ENCODE measurements at regions not wholly inside any gene's neighbourhood (a gene's known extent, or its start where the extent isn't known, plus 50 kb on each side); places are given as distances from the start of the nearest gene placed in this dataset.

GRCh38 chrX:5220421-5220820 lies 1008.2 kb downstream of the NLGN4X start:
- no peak for DNase-seq (ENCODE audit: low read depth in 1 of 2, low spot score in 1 of 2)
- no peak for TF ChIP-seq JUND (IDR thresholded peaks at IDR 0.05; ENCODE audit: low read depth)
- in situ Hi-C loops (cut with HindIII; ENCODE audit: low pct_unique_long_range_greater_than_20kb, low sequenced_read_pairs): no loop called here

GRCh38 chrX:5194806-5195205 lies 1033.9 kb downstream of the NLGN4X start:
- in situ Hi-C loops (cut with HindIII; ENCODE audit: low pct_unique_long_range_greater_than_20kb, low sequenced_read_pairs): no loop called here
- no peak for DNase-seq (ENCODE audit: low read depth in 1 of 2, low spot score in 1 of 2)
- no peak for TF ChIP-seq JUND (IDR thresholded peaks at IDR 0.05; ENCODE audit: low read depth)

GRCh38 chrX:5180135-5180741 lies 1048.4 kb downstream of the NLGN4X start:
- in situ Hi-C loops (cut with HindIII; ENCODE audit: low pct_unique_long_range_greater_than_20kb, low sequenced_read_pairs): no loop called here
- no peak for DNase-seq (ENCODE audit: low read depth in 1 of 2, low spot score in 1 of 2)
- TF ChIP-seq JUND (IDR thresholded peaks at IDR 0.05; ENCODE audit: low read depth): no peak

GRCh38 chrX:5176766-5177165 lies 1051.9 kb downstream of the NLGN4X start:
- no peak for TF ChIP-seq JUND (IDR thresholded peaks at IDR 0.05; ENCODE audit: low read depth)
- no peak for DNase-seq (ENCODE audit: low read depth in 1 of 2, low spot score in 1 of 2)
- in situ Hi-C loops (cut with HindIII; ENCODE audit: low pct_unique_long_range_greater_than_20kb, low sequenced_read_pairs): no loop called here

GRCh38 chrX:5163663-5164062 lies 1065.0 kb downstream of the NLGN4X start:
- TF ChIP-seq JUND (IDR thresholded peaks at IDR 0.05; ENCODE audit: low read depth): no peak
- DNase-seq (ENCODE audit: low read depth in 1 of 2, low spot score in 1 of 2): no peak
- in situ Hi-C loops (cut with HindIII; ENCODE audit: low pct_unique_long_range_greater_than_20kb, low sequenced_read_pairs): no loop called here

- DNase-seq (ENCODE audit: low read depth in 1 of 2, low spot score in 1 of 2): no peak
- no peak for TF ChIP-seq JUND (IDR thresholded peaks at IDR 0.05; ENCODE audit: low read depth)
- in situ Hi-C loops (cut with HindIII; ENCODE audit: low pct_unique_long_range_greater_than_20kb, low sequenced_read_pairs): no loop called here
Observed at GRCh38 chrX:5155301-5155700, 1073.4 kb downstream of the NLGN4X start.

- DNase-seq (ENCODE audit: low read depth in 1 of 2, low spot score in 1 of 2): no peak
- no peak for TF ChIP-seq JUND (IDR thresholded peaks at IDR 0.05; ENCODE audit: low read depth)
- in situ Hi-C loops (cut with HindIII; ENCODE audit: low pct_unique_long_range_greater_than_20kb, low sequenced_read_pairs): no loop called here
Observed at GRCh38 chrX:5145957-5146356, 1082.7 kb downstream of the NLGN4X start.

GRCh38 chrX:5142644-5143043 lies 1086.0 kb downstream of the NLGN4X start:
- TF ChIP-seq JUND (IDR thresholded peaks at IDR 0.05; ENCODE audit: low read depth): no peak
- no peak for DNase-seq (ENCODE audit: low read depth in 1 of 2, low spot score in 1 of 2)
- in situ Hi-C loops (cut with HindIII; ENCODE audit: low pct_unique_long_range_greater_than_20kb, low sequenced_read_pairs): no loop called here

- no peak for DNase-seq (ENCODE audit: low read depth in 1 of 2, low spot score in 1 of 2)
- in situ Hi-C loops (cut with HindIII; ENCODE audit: low pct_unique_long_range_greater_than_20kb, low sequenced_read_pairs): no loop called here
- no peak for TF ChIP-seq JUND (IDR thresholded peaks at IDR 0.05; ENCODE audit: low read depth)
Observed at GRCh38 chrX:5122181-5122678, 1106.4 kb downstream of the NLGN4X start.

- in situ Hi-C loops (cut with HindIII; ENCODE audit: low pct_unique_long_range_greater_than_20kb, low sequenced_read_pairs): no loop called here
- DNase-seq (ENCODE audit: low read depth in 1 of 2, low spot score in 1 of 2): no peak
- no peak for TF ChIP-seq JUND (IDR thresholded peaks at IDR 0.05; ENCODE audit: low read depth)
Observed at GRCh38 chrX:5117816-5118215, 1110.9 kb downstream of the NLGN4X start.

- TF ChIP-seq JUND (IDR thresholded peaks at IDR 0.05; ENCODE audit: low read depth): no peak
- in situ Hi-C loops (cut with HindIII; ENCODE audit: low pct_unique_long_range_greater_than_20kb, low sequenced_read_pairs): no loop called here
- DNase-seq (ENCODE audit: low read depth in 1 of 2, low spot score in 1 of 2): peak; percentile 3 to 59
Observed at GRCh38 chrX:5113128-5113527, 1115.5 kb downstream of the NLGN4X start.

- no peak for TF ChIP-seq JUND (IDR thresholded peaks at IDR 0.05; ENCODE audit: low read depth)
- DNase-seq (ENCODE audit: low read depth in 1 of 2, low spot score in 1 of 2): no peak
- in situ Hi-C loops (cut with HindIII; ENCODE audit: low pct_unique_long_range_greater_than_20kb, low sequenced_read_pairs): no loop called here
Observed at GRCh38 chrX:5100004-5100403, 1128.7 kb downstream of the NLGN4X start.

- no peak for DNase-seq (ENCODE audit: low read depth in 1 of 2, low spot score in 1 of 2)
- TF ChIP-seq JUND (IDR thresholded peaks at IDR 0.05; ENCODE audit: low read depth): no peak
- in situ Hi-C loops (cut with HindIII; ENCODE audit: low pct_unique_long_range_greater_than_20kb, low sequenced_read_pairs): no loop called here
Observed at GRCh38 chrX:5086388-5086787, 1142.3 kb downstream of the NLGN4X start.

GRCh38 chrX:5084279-5084678 lies 1144.4 kb downstream of the NLGN4X start:
- DNase-seq (ENCODE audit: low read depth in 1 of 2, low spot score in 1 of 2): peak in 1 of 2 experiments; percentile 6
- in situ Hi-C loops (cut with HindIII; ENCODE audit: low pct_unique_long_range_greater_than_20kb, low sequenced_read_pairs): no loop called here
- no peak for TF ChIP-seq JUND (IDR thresholded peaks at IDR 0.05; ENCODE audit: low read depth)
